Natural killer cell (primary cell): ENCODE measurements at regions not wholly inside any gene's neighbourhood (a gene's known extent, or its start where the extent isn't known, plus 50 kb on each side); places are given as distances from the start of the nearest gene placed in this dataset.

Experiments used
- ATAC-seq, 3 donors: fragments of 150-1000 bp in 2 of 3; fragments of 200-7000 bp in 1 of 3; cut with Tn5 transposase; 1 replicate in 1 of 3; 2 replicates in 2 of 3; pipeline ENCODE4 v1.10.0; 2021; ENCODE audit warnings: mild to moderate bottlenecking in 2 of 3, moderate library complexity in 2 of 3
- DNase-seq, 2 donors: peaks; one replicate each; pipeline versions ENCODE4 v3.0.0 to v3.0.0-alpha.2; 2013 to 2021; ENCODE audit warnings: mixed read lengths in 1 of 2
- H3K27ac ChIP-seq: one replicate; pipeline ENCODE4 v1.5.1; 2013; ENCODE audit warnings: mild to moderate bottlenecking, low read length
- H3K27me3 ChIP-seq: one replicate; pipeline ENCODE4 v1.6.1; 2013; ENCODE audit warnings: low read length; ENCODE audit not compliant: control insufficient read depth, insufficient read depth
- H3K36me3 ChIP-seq: one replicate; pipeline ENCODE4 v1.6.1; 2013; ENCODE audit warnings: low read length; ENCODE audit not compliant: control insufficient read depth, insufficient read depth
- H3K4me1 ChIP-seq: one replicate; pipeline ENCODE4 v1.6.1; 2013; ENCODE audit warnings: low read length; ENCODE audit not compliant: control insufficient read depth, insufficient read depth
- H3K4me3 ChIP-seq: one replicate; pipeline ENCODE4 v1.5.1; 2013; ENCODE audit warnings: low read length
- H3K9me3 ChIP-seq: one replicate; pipeline ENCODE4 v1.6.1; 2013; ENCODE audit warnings: low read length; ENCODE audit not compliant: control insufficient read depth, insufficient read depth
- H3K27ac Mint-ChIP-seq, 2 donors: one replicate each; pipeline ENCODE4 v1.8.0; 2022; ENCODE audit warnings: mild to moderate bottlenecking in 2 of 2, mixed read lengths in 2 of 2, moderate library complexity in 1 of 2
- H3K27me3 Mint-ChIP-seq, 2 donors: one replicate each; pipeline ENCODE4 v1.8.0; 2022; ENCODE audit warnings: low read depth in 2 of 2, mixed read lengths in 2 of 2
- H3K36me3 Mint-ChIP-seq: one replicate; pipeline ENCODE4 v1.8.0; 2022; ENCODE audit warnings: mixed read lengths
- H3K4me1 Mint-ChIP-seq, 2 donors: one replicate each; pipeline ENCODE4 v1.8.0; 2022; ENCODE audit warnings: mixed read lengths in 2 of 2
- H3K4me3 Mint-ChIP-seq: one replicate; pipeline ENCODE4 v1.8.0; 2022; ENCODE audit warnings: mild to moderate bottlenecking, moderate library complexity, mixed read lengths
- H3K9me3 Mint-ChIP-seq, 2 donors: one replicate each; pipeline ENCODE4 v1.8.0; 2022; ENCODE audit warnings: mixed read lengths in 2 of 2
- WGBS: methylation state at CpG from one replicate; pipeline ENCODE4 v1.1.7; 2013; ENCODE audit warnings: missing lambda C conversion rate; ENCODE audit not compliant: insufficient coverage; 5-methylcytosine and 5-hydroxymethylcytosine counted together
- intact Hi-C: fragments of 100-400 bp; cut with micrococcal nuclease; formaldehyde crosslinking; loops from one replicate; pipeline ENCODE4 v1.14.2; 2022
- TF ChIP-seq, protein P1 (sequence below): fragments of 200-600 bp; IDR thresholded peaks from one replicate; pipeline ENCODE4 v1.8.0; 2022; ENCODE audit warnings: antibody characterized with exemption

DNA sequence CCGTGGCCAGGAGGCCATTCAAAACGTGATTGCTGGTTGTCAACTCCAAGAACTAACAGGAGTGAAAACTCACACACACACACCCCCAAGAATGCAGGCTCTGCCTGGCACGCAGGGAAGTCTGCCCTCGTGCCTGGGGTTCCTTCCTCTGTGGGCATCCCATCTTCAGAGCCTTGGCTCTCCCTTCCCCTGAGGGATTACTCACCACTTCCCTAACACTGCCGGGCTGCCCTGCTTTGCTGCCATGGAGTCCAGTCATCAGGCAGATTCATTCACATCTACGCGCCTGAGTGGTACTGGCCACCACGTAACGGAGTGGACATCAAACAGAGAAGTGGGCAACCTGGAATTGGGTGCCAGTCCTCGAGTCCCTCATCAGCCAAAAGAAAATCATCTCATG, 120.7 kb upstream of the TMEM45B start:
- intact Hi-C loops, result loop anchor here (5.0 kb wide), 1 partner anchor 578 kb away; no protein-coding TSS in a partner anchor
- H3K27me3 ChIP-seq, result no peaks in the 10 kb centered on the region
- no peak overlapping the region for H3K4me3 ChIP-seq
- TF ChIP-seq, protein P1, sequence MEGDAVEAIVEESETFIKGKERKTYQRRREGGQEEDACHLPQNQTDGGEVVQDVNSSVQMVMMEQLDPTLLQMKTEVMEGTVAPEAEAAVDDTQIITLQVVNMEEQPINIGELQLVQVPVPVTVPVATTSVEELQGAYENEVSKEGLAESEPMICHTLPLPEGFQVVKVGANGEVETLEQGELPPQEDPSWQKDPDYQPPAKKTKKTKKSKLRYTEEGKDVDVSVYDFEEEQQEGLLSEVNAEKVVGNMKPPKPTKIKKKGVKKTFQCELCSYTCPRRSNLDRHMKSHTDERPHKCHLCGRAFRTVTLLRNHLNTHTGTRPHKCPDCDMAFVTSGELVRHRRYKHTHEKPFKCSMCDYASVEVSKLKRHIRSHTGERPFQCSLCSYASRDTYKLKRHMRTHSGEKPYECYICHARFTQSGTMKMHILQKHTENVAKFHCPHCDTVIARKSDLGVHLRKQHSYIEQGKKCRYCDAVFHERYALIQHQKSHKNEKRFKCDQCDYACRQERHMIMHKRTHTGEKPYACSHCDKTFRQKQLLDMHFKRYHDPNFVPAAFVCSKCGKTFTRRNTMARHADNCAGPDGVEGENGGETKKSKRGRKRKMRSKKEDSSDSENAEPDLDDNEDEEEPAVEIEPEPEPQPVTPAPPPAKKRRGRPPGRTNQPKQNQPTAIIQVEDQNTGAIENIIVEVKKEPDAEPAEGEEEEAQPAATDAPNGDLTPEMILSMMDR, result no peak
- H3K9me3 Mint-ChIP-seq, result no peaks in the 10 kb centered on the region
- DNase-seq (no peak), ATAC-seq (no peak)
- no peaks in the 10 kb centered on the region for H3K36me3 ChIP-seq
- H3K4me3 Mint-ChIP-seq, result peak overlapping the region; percentile 80
- peaks cover 12 to 17% of the 10 kb centered on the region in 2 donors for H3K27me3 Mint-ChIP-seq
- 61% methylated on average over 10 of the region's 10 CpGs for WGBS
- H3K4me1 ChIP-seq, result peaks cover 12% of the 10 kb centered on the region
- peaks cover 4 to 5% of the 10 kb centered on the region in 2 donors for H3K4me1 Mint-ChIP-seq
- H3K36me3 Mint-ChIP-seq, result no peaks in the 10 kb centered on the region
- H3K9me3 ChIP-seq, result no peaks in the 10 kb centered on the region
- no peak overlapping the region for H3K27ac Mint-ChIP-seq
- H3K27ac ChIP-seq, result no peak overlapping the region

DNA sequence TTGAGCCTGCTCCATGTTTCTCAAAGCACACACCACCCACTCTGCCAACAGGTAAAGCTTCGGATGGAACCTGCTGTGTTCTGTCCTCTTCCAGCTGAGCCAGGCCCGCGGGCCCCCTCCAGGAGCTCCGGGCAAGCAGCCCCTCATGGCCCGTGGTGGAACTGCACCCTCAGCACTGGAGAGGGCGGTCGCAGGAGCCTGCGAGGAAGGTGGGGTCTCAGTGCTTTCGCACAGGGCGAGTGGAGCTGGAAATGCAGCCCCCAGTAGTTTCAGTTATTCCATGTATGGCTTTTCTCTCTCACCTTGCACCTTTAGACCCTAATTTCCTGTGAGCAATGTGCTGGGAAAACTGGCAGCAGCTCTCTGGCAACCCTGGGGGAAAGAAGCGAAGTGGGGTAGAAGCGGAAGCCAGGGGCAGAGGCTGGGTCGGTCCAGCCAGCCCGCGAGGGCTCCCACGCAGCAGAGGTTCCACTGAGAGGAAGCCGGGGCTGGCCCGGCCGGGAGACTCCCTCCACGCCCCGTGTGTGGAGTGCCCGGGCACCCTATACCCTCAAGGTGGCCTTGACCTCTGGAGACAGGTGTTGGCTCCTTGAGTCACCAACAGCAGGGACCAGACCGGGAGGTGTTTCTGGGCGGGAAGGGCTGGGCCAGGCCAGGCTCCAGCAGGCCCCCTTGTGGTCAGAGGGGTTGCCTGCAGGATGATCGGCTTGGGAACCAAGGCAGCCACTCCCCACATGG, 119.9 kb upstream of the TMEM45B start:
- ATAC-seq (peak; percentile 82 to 96 (median 91)), DNase-seq (peak; percentile 40 to 75)
- WGBS, result under 1% methylated on average over 25 of the region's 25 CpGs
- Histone ChIP-seq H3K27ac (no peak overlapping the region), H3K27me3 (no peaks in the 10 kb centered on the region), H3K36me3 (no peaks in the 10 kb centered on the region), H3K9me3 (no peaks in the 10 kb centered on the region), H3K4me3 (peak overlapping the region; percentile 31), H3K4me1 (peaks cover 12% of the 10 kb centered on the region)
- H3K4me3 Mint-ChIP-seq, result peak overlapping the region; percentile 80
- peaks cover 4 to 5% of the 10 kb centered on the region in 2 donors for H3K4me1 Mint-ChIP-seq
- TF ChIP-seq, protein P1, result peak; percentile 49
- intact Hi-C loops, result loop anchor here (5.0 kb wide), 1 partner anchor 578 kb away; no protein-coding TSS in a partner anchor
- H3K9me3 Mint-ChIP-seq, result no peaks in the 10 kb centered on the region
- no peak overlapping the region for H3K27ac Mint-ChIP-seq
- H3K36me3 Mint-ChIP-seq, result no peaks in the 10 kb centered on the region
- H3K27me3 Mint-ChIP-seq, result peaks cover 12 to 17% of the 10 kb centered on the region in 2 donors

GRCh38 chr11:129696309-129696989, 119.2 kb upstream of the TMEM45B start:
- H3K27me3 Mint-ChIP-seq, result peaks cover 12 to 17% of the 10 kb centered on the region in 2 donors
- Histone ChIP-seq H3K27me3 (no peaks in the 10 kb centered on the region), H3K9me3 (no peaks in the 10 kb centered on the region), H3K27ac (no peak overlapping the region), H3K4me1 (peaks cover 12% of the 10 kb centered on the region), H3K4me3 (no peak overlapping the region), H3K36me3 (no peaks in the 10 kb centered on the region)
- peaks cover 4 to 5% of the 10 kb centered on the region in 2 donors for H3K4me1 Mint-ChIP-seq
- no peak for ATAC-seq
- no peaks in the 10 kb centered on the region for H3K36me3 Mint-ChIP-seq
- DNase-seq, result no peak
- peak overlapping the region; percentile 65 for H3K4me3 Mint-ChIP-seq
- TF ChIP-seq, protein P1, result no peak
- WGBS, result 72% methylated on average over 13 of the region's 13 CpGs
- intact Hi-C loops, result loop anchor here (5.0 kb wide), 1 partner anchor 579 kb away; no protein-coding TSS in a partner anchor
- H3K9me3 Mint-ChIP-seq, result no peaks in the 10 kb centered on the region
- no peak overlapping the region for H3K27ac Mint-ChIP-seq
